Adrenal gland (tissue), 5 donors: ENCODE measurements at regions not wholly inside any gene's neighbourhood (a gene's known extent, or its start where the extent isn't known, plus 50 kb on each side); places are given as distances from the start of the nearest gene placed in this dataset.

ENCODE experiments used
- POLR2A ChIP-seq, 2 donors: fragments of 450-650 bp; IDR thresholded peaks; one replicate each; pipeline ENCODE4 v1.6.1; 2017; ENCODE audit warnings: antibody characterized with exemption in 2 of 2, mild to moderate bottlenecking in 2 of 2, moderate library complexity in 1 of 2
- TF ChIP-seq, protein P1 (sequence below), 6 experiments: fragments of 450-650 bp in 4 of 6; fragments of 200-600 bp in 2 of 6; sonication (generic) in 1 of 6; IDR thresholded peaks; 1 replicate in 5 of 6; 2 replicates in 1 of 6; pipeline versions ENCODE4 v1.5.1 to v1.8.0; 2016 to 2021; ENCODE audit warnings: antibody characterized with exemption in 6 of 6, mild to moderate bottlenecking in 2 of 6, moderate library complexity in 1 of 6
- donor health status: DM: no; HTN: no; CAD: no.

DNA sequence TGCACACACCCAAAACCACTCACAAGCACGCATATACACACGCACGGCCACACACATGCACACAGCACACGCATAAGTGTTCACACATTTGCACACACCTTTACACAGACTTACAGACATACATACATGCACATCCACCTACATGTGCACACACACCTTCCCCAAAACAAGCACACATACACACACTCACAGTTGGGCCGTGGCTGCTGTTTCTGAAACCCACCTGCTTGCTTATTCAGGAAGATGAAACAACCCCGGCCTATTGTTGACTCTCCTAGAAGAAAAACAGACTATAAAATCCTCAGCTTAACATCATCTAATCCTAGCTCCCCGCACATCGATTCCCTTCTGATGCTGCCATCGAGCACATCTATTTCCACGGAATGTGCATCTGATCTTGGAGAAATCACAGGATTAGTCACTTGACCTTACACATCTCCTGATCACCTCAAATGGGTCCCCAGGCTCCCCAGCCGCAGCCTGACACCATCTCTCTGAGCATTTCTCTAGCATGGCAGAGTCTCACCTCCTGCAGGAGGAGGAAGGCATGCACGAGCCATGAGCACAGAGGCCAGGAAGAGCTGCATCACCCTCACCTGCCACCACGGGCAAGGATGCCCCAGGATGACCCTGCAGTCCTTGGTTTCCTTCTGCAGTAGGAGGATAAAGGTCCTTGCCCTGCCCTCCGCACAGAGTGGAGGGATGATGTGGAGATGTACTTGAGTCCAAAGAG, 105.8 kb upstream of the CDH5 start:
- TF ChIP-seq, protein P1, sequence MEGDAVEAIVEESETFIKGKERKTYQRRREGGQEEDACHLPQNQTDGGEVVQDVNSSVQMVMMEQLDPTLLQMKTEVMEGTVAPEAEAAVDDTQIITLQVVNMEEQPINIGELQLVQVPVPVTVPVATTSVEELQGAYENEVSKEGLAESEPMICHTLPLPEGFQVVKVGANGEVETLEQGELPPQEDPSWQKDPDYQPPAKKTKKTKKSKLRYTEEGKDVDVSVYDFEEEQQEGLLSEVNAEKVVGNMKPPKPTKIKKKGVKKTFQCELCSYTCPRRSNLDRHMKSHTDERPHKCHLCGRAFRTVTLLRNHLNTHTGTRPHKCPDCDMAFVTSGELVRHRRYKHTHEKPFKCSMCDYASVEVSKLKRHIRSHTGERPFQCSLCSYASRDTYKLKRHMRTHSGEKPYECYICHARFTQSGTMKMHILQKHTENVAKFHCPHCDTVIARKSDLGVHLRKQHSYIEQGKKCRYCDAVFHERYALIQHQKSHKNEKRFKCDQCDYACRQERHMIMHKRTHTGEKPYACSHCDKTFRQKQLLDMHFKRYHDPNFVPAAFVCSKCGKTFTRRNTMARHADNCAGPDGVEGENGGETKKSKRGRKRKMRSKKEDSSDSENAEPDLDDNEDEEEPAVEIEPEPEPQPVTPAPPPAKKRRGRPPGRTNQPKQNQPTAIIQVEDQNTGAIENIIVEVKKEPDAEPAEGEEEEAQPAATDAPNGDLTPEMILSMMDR (IDR thresholded peaks at IDR 0.05), result no peak
- TF ChIP-seq POLR2A (IDR thresholded peaks at IDR 0.05), result no peak
